ENCODE measurements at regions not wholly inside any gene's neighbourhood (a gene's known extent, or its start where the extent isn't known, plus 50 kb on each side); places are given as distances from the start of the nearest gene placed in this dataset.

GRCh38 chr2:144158096-144158495 is 361.8 kb downstream of the ZEB2 start:
- no peak for DNase-seq (ENCODE audit: low read depth in 2 of 2)

DNA sequence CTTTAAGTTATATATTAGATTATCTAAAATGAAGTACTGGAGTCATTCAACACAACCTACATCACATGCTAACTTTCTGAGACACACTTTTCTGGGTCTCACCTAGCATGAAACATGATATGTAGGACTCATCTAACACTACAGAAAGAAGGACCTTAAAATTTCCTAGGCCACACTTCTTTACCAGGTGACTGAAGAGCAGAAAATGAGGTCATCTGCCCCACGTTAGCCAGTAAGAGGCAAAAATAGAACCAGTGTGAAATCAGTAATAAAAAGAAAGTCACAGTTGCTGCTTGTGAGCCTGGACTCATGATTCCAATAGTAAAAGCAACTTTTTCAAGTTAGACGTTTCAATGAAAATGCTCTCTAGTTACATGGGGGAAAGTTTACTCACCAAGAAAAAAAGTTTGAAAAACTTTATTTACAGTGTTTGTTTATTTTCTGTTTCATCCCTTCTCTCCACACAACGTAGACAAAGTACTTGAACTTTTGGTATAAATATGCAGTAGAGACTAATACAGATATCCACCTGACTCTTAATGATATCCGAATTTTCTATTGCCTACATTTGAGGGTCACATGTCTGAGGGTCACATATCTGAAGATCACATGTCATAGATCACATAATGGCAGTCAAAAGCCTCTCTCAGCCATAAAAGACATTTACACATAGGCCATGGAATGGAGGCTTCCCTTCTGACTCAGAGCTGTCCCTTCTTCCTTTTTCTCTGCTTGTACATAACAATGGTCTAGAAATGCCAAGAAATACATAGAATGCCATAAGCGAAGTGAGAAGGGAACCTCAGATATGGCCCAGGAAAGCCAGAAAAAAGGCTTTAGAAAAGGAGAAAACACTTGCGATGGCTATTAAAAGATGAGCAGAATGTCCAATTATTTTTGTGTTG is 362.9 kb downstream of the ZEB2 start:
- no peak for DNase-seq (ENCODE audit: low read depth in 2 of 2)

- no peak for DNase-seq (ENCODE audit: low read depth in 2 of 2)
These were observed 365.7 kb downstream of the ZEB2 start for GRCh38 chr2:144154205-144154604.

DNA sequence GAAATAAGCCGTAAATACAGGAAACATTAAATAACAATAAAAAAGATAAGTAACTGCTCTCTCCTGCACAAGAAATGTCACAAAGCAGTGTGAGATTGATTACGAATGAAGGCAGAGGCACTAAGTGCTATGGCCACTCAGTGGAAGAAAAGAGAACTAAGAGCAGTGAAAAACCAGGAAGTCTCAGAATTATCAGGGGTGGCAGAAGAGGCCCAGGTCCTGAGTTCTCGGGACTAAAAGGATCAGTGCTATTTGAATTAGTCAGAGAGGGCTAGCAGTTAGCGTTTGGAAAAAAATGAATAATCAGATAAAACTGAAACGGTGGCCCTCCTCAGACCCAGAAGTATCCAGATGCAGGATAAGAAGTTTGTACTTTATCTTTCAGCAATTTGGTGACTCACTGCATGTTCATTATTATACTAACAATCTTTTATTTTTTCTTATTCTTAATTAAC is 367.1 kb downstream of the ZEB2 start:
- DNase-seq (ENCODE audit: low read depth in 2 of 2): no peak

DNA sequence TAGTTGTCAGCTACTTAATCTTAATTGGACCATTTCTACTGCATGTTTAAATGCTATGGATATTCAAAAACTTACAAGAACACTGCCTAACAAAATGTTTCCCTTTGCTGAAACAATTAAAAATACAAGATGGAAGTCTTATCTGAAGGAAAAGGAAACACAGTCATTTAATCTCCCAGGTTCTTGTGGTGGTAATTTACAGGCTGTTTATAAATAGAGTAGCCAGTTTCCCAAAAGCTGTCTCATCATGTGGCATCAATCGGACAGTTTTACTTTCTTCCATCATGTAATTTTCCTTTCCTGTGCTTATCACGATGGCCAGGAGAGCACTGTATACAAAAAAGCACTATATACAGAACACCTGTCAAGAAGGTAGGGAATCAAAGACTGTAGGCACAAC is 368.1 kb downstream of the ZEB2 start:
- DNase-seq (ENCODE audit: low read depth in 2 of 2): no peak

DNA sequence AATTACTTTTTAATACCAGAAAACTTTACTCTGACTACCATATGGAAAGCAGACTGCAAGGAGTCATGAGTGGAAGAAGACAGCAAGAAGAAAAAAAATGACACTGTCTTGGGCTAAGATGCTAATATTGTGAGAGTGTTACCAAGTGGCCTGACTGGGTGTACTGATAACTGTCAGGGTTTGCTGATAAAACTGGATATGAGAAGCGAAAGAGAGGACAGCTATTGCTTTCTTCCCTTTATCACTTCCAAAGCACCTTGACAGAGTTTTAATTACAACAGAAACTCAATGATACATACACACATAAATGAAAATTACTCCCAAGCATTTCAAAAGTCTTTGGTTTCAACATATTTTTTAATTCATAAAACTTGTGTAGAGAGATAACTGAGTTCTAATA is 368.5 kb downstream of the ZEB2 start:
- DNase-seq (ENCODE audit: low read depth in 2 of 2): no peak

GRCh38 chr2:144147356-144147755 is 372.6 kb downstream of the ZEB2 start:
- DNase-seq (ENCODE audit: low read depth in 2 of 2): no peak

- no peak for DNase-seq (ENCODE audit: low read depth in 2 of 2)
These were observed 373.0 kb downstream of the ZEB2 start for GRCh38 chr2:144146876-144147275.

- DNase-seq (ENCODE audit: low read depth in 2 of 2): no peak
These were observed 373.8 kb downstream of the ZEB2 start for GRCh38 chr2:144146076-144146475.

DNA sequence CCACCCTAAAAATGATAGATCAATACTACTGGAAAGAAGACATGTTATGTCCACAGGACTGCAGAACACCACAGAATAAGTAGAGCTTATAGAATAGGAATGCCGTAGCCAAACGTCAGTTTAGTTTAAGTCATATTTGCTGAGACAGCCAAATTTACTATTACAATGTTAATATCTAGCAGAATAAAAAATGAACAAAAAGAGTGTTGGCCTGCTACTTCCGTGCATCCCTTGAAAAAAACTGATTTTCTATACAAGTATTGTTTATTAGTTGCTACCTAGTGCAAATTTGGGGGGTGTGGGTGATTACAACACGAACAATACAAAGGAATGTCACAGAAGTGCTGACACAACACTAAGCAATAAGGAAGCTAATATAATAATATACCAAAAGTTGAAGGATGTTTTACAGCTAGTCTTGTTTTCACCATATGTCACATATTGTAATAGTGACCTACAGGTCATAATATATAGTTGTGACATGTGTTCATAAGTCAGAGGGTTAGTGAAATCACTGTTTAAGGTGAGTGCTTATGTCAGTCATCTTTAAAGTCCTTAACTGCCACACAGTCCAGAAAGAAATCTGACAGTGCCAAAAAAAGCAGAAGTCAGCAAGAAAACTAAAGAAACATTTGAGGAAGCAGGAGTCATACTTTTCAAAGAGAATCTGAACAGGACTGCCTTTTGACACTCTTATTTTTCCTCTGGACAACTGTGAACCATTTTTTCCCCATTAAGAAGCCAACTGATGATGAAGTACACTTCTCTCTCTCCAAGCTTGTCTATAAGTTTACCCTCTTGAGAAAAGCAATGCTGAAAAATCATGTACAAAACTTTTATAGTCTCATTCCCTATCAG is 376.4 kb downstream of the ZEB2 start:
- no peak for DNase-seq (ENCODE audit: low read depth in 2 of 2)

- no peak for DNase-seq (ENCODE audit: low read depth in 2 of 2)
These were observed 379.0 kb downstream of the ZEB2 start for GRCh38 chr2:144140891-144141290.

- no peak for DNase-seq (ENCODE audit: low read depth in 2 of 2)
These were observed 382.1 kb downstream of the ZEB2 start for GRCh38 chr2:144137705-144138428.

GRCh38 chr2:144137272-144137671 is 382.6 kb downstream of the ZEB2 start:
- no peak for DNase-seq (ENCODE audit: low read depth in 2 of 2)

DNA sequence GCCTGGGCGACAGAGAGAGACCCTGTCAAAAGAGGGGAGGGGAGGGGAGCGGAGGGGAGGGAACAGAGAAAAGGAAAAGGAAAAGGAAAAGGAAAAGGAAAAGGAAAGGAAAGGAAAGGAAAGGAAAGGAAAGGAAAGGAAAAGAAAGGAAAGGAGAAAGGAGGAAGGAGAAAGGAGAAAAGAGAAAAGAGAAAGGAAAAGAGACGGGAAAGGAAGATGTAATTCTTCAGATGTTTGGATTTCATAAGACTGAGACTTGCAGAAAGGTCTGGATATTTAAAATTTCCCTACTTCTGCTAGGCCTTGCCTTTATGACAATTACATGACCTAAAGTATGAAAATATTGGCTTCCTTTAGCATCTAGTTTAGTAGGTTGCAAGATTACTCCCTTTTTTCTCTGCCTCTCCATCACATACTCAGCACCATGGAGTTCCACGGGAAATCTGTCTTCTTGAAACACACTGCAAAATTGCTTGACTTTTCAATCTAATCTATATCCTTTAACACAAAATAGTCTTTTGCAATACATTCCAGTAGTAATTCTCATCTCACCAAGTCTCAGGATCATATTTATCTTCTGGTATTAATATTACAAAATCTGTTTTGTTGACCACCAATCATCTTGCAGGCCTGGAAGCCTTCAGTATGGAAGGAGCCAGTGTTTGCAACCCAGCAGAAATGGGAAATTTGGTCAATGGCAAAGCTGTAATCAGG is 383.5 kb downstream of the ZEB2 start:
- DNase-seq (ENCODE audit: low read depth in 2 of 2): no peak

- DNase-seq (ENCODE audit: low read depth in 2 of 2): no peak
These were observed 385.8 kb downstream of the ZEB2 start for GRCh38 chr2:144133936-144134665.

GRCh38 chr2:144132357-144132756 is 387.6 kb downstream of the ZEB2 start:
- DNase-seq (ENCODE audit: low read depth in 2 of 2): no peak

DNA sequence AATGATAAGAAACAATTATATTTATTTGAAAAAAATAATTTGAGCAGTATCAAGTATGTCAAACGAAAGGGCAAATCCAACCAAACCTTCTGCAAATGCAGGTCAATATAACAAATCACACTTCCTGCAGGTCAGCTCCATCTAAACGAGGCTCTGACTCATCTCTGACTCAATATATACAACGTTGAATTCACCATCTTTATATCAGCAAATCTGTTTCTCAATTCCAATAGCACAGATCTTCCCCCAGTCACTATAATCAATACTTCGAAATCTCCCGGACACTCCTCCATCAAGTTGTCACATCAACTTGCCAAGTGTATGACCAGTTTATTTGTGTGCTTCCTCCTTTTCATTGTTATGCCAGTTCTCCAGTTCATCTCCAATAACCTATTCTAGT is 388.9 kb downstream of the ZEB2 start:
- DNase-seq (ENCODE audit: low read depth in 2 of 2): no peak

- DNase-seq (ENCODE audit: low read depth in 2 of 2): no peak
These were observed 389.4 kb downstream of the ZEB2 start for GRCh38 chr2:144130551-144130950.

- no peak for DNase-seq (ENCODE audit: low read depth in 2 of 2)
These were observed 391.7 kb downstream of the ZEB2 start for GRCh38 chr2:144128130-144128746.

GRCh38 chr2:144127693-144128092 is 392.2 kb downstream of the ZEB2 start:
- DNase-seq (ENCODE audit: low read depth in 2 of 2): no peak
